BE2C (cell line): ENCODE measurements at regions not wholly inside any gene's neighbourhood (a gene's known extent, or its start where the extent isn't known, plus 50 kb on each side); places are given as distances from the start of the nearest gene placed in this dataset.

Source experiments
- DNase-seq: peaks from one replicate; pipeline ENCODE4 v3.0.0-alpha.2; 2020
- H3K27me3 ChIP-seq: fragments of 250-450 bp; sonication (Bioruptor Pico); 2 replicates; pipeline ENCODE4 v1.5.1; 2020; ENCODE audit warnings: mild to moderate bottlenecking
- H3K36me3 ChIP-seq: fragments of 250-450 bp; sonication (Bioruptor Pico); 2 replicates; pipeline ENCODE4 v1.5.1; 2020; ENCODE audit warnings: mild to moderate bottlenecking
- H3K4me1 ChIP-seq: fragments of 250-450 bp; sonication (Bioruptor Pico); 2 replicates; pipeline ENCODE4 v1.5.1; 2020
- H3K4me3 ChIP-seq: 2 replicates; pipeline ENCODE4 v1.5.1; 2011; ENCODE audit warnings: low read depth, low read length
- H3K9me3 ChIP-seq: fragments of 250-450 bp; sonication (Bioruptor Pico); 2 replicates; pipeline ENCODE4 v1.5.1; 2020
- CTCF ChIP-seq: IDR thresholded peaks from 2 replicates; pipeline ENCODE4 v1.5.1; 2012; ENCODE audit warnings: mild to moderate bottlenecking, low read depth, low read length

- TF ChIP-seq CTCF, result no peak
- no peaks in the 10 kb centered on the region for H3K9me3 ChIP-seq
Measured at GRCh38 chr2:204293884-204294747, 251.2 kb upstream of the PARD3B start.

DNA sequence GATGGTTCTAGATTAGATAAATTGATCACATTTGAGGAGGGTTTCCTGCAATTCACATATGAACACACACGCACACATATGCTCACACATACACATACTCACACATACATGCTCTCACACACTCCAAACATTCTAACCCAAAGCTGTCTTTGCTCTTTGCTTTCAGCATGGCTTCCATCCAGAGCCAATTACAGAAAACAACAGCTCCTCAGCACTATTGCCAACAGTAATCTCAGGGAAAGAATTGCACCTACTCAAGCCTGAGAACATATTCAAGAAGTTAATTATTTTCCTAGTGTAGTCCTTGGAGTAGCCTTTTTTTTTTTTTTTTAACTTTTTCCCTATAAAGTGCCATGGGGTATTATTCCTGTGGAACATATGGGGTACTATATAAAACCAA lies 246.9 kb upstream of the PARD3B start:
- no peak for TF ChIP-seq CTCF
- H3K4me1 ChIP-seq, result peaks cover 5% of the 10 kb centered on the region; the same call in 1 of the 2 replicates
- no peak for DNase-seq
- H3K9me3 ChIP-seq, result no peaks in the 10 kb centered on the region
- H3K27me3 ChIP-seq, result no peaks in the 10 kb centered on the region
- H3K4me3 ChIP-seq, result no peak overlapping the region
- H3K36me3 ChIP-seq, result no peaks in the 10 kb centered on the region

More at GRCh38 chr2:204293884-204294747, 251.2 kb upstream of the PARD3B start:
- DNase-seq, result no peak
- Histone ChIP-seq H3K27me3 (no peaks in the 10 kb centered on the region), H3K36me3 (no peaks in the 10 kb centered on the region), H3K4me1 (no peaks in the 10 kb centered on the region), H3K4me3 (no peak overlapping the region)

DNA sequence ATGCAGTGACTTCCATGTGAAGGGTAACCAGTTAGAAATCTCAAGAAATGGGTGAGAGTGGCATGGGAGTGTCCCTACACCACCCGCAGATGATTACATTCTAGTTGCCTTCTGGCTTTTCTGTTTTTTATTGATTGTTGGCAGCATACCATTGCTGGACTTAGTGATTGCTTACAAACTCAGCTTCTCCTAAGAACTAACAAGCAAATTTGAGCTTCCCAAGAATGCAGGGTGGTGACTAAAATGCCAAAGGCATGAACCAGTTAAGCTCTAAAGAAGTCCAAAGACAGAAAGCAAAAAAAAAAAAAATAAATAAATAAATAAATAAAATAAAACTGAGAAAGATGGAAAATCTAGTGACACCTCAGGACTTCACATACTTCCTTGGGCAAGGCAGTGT lies 245.5 kb upstream of the PARD3B start:
- no peak overlapping the region for H3K4me3 ChIP-seq
- DNase-seq, result no peak
- peaks cover 5% of the 10 kb centered on the region; the same call in 1 of the 2 replicates for H3K4me1 ChIP-seq
- no peaks in the 10 kb centered on the region for H3K36me3 ChIP-seq
- H3K27me3 ChIP-seq, result no peaks in the 10 kb centered on the region
- H3K9me3 ChIP-seq, result no peaks in the 10 kb centered on the region
- no peak for TF ChIP-seq CTCF

DNA sequence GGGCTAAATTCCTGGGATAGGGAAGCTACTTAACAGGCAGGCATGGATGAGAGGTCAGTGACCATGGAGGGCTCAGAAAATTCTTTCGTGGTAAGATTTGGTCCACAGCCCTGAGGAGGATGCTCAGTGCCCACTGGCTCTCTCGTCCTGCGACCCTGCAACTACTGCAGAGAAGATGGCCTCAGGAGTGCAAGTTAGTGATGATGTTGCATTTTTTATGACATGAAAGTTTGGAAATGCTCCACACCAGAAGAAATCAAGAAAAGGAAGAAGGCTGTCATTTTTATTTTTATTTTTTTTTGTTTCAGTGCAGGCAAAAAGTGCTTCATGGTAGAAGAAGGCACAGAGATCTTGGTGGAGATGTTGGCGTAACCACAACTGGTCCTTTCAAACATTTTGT lies 238.6 kb upstream of the PARD3B start:
- Histone ChIP-seq H3K4me1 (no peaks in the 10 kb centered on the region), H3K9me3 (no peaks in the 10 kb centered on the region), H3K4me3 (no peak overlapping the region), H3K27me3 (no peaks in the 10 kb centered on the region), H3K36me3 (no peaks in the 10 kb centered on the region)
- no peak for DNase-seq
- TF ChIP-seq CTCF, result no peak

DNA sequence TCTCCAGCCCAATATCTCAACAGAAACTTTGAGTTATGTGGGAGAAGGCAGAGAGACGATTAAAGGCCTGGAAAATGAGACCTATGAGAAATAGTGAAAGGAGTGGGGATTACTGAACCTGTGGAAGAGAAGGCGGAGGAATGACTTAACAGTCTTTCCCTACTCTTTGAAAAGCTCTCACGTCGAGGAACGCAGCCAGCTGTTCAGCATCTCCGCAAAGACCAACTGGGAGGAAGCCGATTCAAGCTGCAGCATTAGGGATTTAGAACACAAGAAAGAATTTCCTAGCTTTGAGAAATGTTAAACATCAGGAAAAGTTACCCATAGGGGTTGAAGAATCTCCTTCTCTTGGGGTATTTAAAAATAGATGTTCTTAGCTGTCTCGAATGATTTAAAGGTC lies 233.2 kb upstream of the PARD3B start:
- H3K36me3 ChIP-seq, result no peaks in the 10 kb centered on the region
- no peak for DNase-seq
- H3K27me3 ChIP-seq, result no peaks in the 10 kb centered on the region
- no peaks in the 10 kb centered on the region for H3K4me1 ChIP-seq
- TF ChIP-seq CTCF, result no peak
- H3K9me3 ChIP-seq, result no peaks in the 10 kb centered on the region
- no peak overlapping the region for H3K4me3 ChIP-seq

DNA sequence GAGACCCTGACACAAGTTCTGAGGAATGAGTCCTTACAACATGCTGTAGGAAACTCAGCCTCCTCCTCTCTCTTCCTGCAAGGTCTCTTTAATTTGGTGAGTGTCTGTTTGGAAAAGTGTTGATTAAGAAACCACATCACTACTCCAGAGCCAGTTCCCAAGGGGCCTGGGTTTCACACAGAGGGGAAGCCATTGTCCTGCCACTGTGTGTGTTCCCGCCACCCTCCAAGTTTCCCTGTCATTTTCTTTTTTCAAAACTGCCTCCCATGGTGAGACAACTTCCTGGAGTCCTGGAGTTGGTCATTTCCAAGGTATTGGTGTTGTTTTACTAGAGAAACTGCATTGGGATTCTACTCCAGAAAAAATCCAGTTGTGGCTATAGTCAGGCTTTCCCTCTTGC lies 232.0 kb upstream of the PARD3B start:
- H3K36me3 ChIP-seq, result no peaks in the 10 kb centered on the region
- H3K4me3 ChIP-seq, result no peak overlapping the region
- no peaks in the 10 kb centered on the region for H3K9me3 ChIP-seq
- DNase-seq, result no peak
- TF ChIP-seq CTCF, result no peak
- no peaks in the 10 kb centered on the region for H3K27me3 ChIP-seq
- H3K4me1 ChIP-seq, result no peaks in the 10 kb centered on the region
